ENCODE measurements at regions not wholly inside any gene's neighbourhood (a gene's known extent, or its start where the extent isn't known, plus 50 kb on each side); places are given as distances from the start of the nearest gene placed in this dataset.

DNA sequence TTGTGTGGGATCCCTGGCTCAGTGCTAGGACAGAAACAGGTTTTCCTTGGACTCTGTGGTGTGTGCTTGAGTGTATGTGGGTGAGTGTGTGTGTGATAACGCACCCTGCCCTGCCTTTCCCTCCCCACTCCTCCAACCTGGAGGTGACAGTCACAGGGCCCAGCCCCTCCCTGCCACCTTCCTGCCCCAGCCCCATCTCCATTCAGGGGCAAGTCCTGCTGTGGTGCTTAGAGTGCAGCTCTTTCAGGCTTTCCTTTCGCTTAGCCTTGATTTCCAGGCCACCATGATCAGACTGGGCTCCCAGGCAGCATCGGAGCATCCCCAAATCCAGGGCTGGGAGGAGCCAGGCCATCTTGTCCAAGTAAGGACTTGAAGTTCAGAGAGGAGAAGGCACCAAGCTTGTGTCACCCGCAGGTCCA is 185.2 kb downstream of the ZFP36L2 start:
- dilution Hi-C loops (cut with MboI; ENCODE audit: extremely low pct_ligation_motif_present, low sequenced_read_pairs) (no loop called here), intact Hi-C loops (cut with micrococcal nuclease) (loop anchor here (5.0 kb wide), 2 partner anchors 89 to 181 kb away; no protein-coding TSS in a partner anchor)
- no peaks in the 10 kb centered on the region for H3K36me3 ChIP-seq (ENCODE audit: control insufficient read depth in 2 of 2, extremely low read depth in 1 of 2, insufficient read depth in 2 of 2, low read length in 2 of 2)
- H2AFZ ChIP-seq (ENCODE audit: low read depth, low read length): no peak overlapping the region
- no peaks in the 10 kb centered on the region for H3K79me2 ChIP-seq (ENCODE audit: control insufficient read depth, insufficient read depth, low read length)
- no peaks in the 10 kb centered on the region for H3K27me3 ChIP-seq (ENCODE audit: control insufficient read depth in 2 of 2, insufficient read depth in 2 of 2, low read length in 2 of 2)
- no peaks in the 10 kb centered on the region for H3K9me3 ChIP-seq (replicated peaks; ENCODE audit: control insufficient read depth, insufficient read depth, low read length)
- H3K9me1 ChIP-seq (replicated peaks; ENCODE audit: control insufficient read depth, extremely low read depth, insufficient read depth, low read length): no peaks in the 10 kb centered on the region
- POLR2A ChIA-PET: interaction anchor here (1.0 to 1.6 kb wide), 4 partner anchors 10 to 185 kb away, joined by 3 read pairs; partner anchors contain the start of gene ZFP36L2
- no peak for DNase-seq (ENCODE audit: low read depth, low spot score)
- H3K4me1 ChIP-seq (ENCODE audit: control insufficient read depth, extremely low read depth, insufficient read depth, low read length): peaks cover 36% of the 10 kb centered on the region
- peak overlapping the region; percentile 39 for H3K27ac ChIP-seq (ENCODE audit: insufficient read depth, low read depth, low read length)
- peak; percentile 44 for FAIRE-seq
- no TSS peak for BruUV-seq (replicated peaks)
- no peak for TF ChIP-seq POLR2AphosphoS5 (IDR thresholded peaks at IDR 0.05; ENCODE audit: insufficient read depth, low read depth, low read length)
- TF ChIP-seq GATA2 (IDR thresholded peaks at IDR 0.05; ENCODE audit: insufficient read depth, insufficient read length, low read depth, low read length): no peak
- TF ChIP-seq, protein P1, sequence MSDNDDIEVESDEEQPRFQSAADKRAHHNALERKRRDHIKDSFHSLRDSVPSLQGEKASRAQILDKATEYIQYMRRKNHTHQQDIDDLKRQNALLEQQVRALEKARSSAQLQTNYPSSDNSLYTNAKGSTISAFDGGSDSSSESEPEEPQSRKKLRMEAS (IDR thresholded peaks at IDR 0.05; ENCODE audit: insufficient read depth, insufficient read length): no peak
- TF ChIP-seq EZH2 (IDR thresholded peaks at IDR 0.05; ENCODE audit: borderline replicate concordance, low read depth, low read length, severe bottlenecking): no peak
- TF ChIP-seq, protein P2, sequence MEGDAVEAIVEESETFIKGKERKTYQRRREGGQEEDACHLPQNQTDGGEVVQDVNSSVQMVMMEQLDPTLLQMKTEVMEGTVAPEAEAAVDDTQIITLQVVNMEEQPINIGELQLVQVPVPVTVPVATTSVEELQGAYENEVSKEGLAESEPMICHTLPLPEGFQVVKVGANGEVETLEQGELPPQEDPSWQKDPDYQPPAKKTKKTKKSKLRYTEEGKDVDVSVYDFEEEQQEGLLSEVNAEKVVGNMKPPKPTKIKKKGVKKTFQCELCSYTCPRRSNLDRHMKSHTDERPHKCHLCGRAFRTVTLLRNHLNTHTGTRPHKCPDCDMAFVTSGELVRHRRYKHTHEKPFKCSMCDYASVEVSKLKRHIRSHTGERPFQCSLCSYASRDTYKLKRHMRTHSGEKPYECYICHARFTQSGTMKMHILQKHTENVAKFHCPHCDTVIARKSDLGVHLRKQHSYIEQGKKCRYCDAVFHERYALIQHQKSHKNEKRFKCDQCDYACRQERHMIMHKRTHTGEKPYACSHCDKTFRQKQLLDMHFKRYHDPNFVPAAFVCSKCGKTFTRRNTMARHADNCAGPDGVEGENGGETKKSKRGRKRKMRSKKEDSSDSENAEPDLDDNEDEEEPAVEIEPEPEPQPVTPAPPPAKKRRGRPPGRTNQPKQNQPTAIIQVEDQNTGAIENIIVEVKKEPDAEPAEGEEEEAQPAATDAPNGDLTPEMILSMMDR (IDR thresholded peaks at IDR 0.05; ENCODE audit: extremely low read depth in 1 of 2, insufficient read depth in 1 of 2, low read depth in 1 of 2, low read length in 2 of 2): no peak
- TF ChIP-seq MYC (IDR thresholded peaks at IDR 0.05; ENCODE audit: low read depth, low read length): no peak
- CTCF ChIA-PET: interaction anchor here (0.8 to 1.9 kb wide), 10 partner anchors 9 to 188 kb away, joined by 3 to 10 read pairs (median 4); partner anchors contain the start of gene ZFP36L2
- no peak overlapping the region for H3K4me2 ChIP-seq (ENCODE audit: insufficient read depth, low read length)
- H3K4me3 ChIP-seq (replicated peaks in 1 of 3; ENCODE audit: insufficient read depth in 1 of 3, low read depth in 1 of 3, low read length in 3 of 3): no peak overlapping the region
- H3K9ac ChIP-seq (replicated peaks; ENCODE audit: extremely low read depth, insufficient read depth, low read length): no peak overlapping the region
- H4K20me1 ChIP-seq (replicated peaks; ENCODE audit: control insufficient read depth, extremely low read depth, insufficient read depth, low read length): no peaks in the 10 kb centered on the region

Measured in endothelial cell of umbilical vein (primary cell).